Nucleus accumbens (tissue), 56 donors: ENCODE measurements at regions not wholly inside any gene's neighbourhood (a gene's known extent, or its start where the extent isn't known, plus 50 kb on each side); places are given as distances from the start of the nearest gene placed in this dataset.
"Not testable (repeated sequence)": the region's sequence is repeated elsewhere in the genome, so short reads cannot be mapped to it uniquely, and the experiment has no call there.

ENCODE experiments used
- DNase-seq, 56 donors: peaks; one replicate each; lab custom pipeline; 2025; lab: John Stamatoyannopoulos, UW

DNA sequence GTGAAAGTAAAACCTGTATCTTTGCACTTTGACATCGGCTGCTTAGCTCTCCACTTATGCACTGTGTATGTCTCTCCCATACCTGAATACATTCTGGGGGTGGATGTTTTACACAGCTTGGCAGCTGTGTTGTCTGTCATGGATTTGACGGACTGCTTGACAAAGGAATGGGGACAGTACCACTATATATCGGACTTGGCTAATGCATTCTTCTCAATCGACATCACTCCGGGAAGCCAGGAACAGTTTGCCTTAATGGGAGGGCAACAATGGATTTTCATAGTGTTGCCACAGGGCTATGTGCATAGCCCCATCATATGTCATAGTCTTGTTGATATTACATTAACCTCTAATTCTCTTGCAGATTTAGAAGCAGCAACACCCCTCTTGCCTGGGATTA lies 1008.3 kb downstream of the DNAH5 start:
- DNase-seq = no peak

DNA sequence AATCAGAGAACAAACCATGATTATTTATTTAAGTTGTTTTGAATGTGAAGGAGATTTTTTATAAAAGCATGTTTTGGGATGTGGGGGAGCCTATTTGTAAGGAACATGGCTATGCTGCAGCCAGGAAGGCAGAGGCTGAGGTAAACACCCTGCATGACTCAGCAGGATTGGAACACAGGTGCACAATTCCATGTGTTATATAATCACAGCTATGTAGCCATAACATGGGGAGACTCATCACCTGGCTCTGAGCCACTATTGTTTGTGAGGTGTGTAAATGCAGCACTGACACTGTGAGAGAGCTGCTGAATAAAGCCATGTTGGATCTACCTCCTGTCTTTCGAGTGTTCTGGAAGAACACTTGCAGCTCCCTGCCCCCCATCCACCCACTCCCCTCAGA lies 1009.8 kb downstream of the DNAH5 start:
- DNase-seq = no peak

DNA sequence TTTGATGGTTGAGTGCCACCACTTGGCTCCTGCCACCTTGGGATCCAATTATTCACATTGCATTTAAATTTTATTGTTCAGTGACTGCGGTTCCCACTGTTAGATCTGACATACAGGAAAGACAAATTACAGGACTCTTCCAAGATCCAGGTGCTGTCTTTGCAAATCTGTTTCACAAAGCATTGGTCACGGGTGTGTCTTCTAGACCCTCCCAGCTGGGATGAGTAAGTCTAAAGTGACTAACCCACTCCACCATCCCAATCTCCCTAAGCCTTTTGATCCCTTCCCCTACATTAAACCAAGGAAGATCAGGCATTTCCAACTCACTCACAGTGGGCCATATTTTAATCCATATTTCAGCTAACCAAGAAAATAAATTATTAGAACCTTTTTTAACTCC lies 1016.3 kb upstream of the CTNND2 start:
- no peak for DNase-seq

DNA sequence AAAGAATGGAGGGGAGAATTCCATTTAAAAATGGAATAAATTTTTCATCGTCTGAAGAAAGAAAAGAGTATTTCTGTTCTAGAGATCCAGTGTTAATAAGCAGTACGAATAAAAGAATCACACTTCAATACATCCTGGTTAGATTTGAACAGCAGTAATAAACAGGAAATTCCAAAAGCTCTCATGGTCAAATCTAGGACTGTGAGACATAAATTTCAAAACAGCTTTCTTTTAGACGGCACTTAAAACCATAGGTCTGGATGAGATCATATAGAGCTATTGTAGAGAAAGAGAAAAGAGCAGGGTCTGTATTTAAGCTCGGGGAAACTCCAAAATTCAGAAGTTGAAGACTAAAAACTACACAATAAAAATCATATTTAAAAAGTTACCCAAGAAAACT lies 1006.9 kb upstream of the CTNND2 start:
- DNase-seq = no peak

DNA sequence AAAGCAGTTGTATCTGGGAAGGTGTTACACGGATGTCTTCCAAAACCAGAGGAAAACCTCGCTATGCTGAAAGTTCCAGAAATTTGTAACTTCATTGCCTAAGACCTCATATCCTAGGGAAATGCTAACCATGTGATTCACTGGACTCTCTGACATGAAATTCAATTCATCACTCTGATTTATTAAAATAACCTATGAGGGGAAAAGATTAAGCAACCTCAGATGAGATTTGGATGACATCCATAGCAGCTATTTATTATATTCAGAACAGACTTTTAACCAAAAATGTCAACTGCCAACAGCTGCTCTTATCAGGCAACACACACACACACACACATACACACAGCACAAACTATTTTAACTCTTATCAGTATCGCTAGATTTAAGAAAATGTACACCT lies 1006.4 kb upstream of the CTNND2 start:
- no peak for DNase-seq

DNA sequence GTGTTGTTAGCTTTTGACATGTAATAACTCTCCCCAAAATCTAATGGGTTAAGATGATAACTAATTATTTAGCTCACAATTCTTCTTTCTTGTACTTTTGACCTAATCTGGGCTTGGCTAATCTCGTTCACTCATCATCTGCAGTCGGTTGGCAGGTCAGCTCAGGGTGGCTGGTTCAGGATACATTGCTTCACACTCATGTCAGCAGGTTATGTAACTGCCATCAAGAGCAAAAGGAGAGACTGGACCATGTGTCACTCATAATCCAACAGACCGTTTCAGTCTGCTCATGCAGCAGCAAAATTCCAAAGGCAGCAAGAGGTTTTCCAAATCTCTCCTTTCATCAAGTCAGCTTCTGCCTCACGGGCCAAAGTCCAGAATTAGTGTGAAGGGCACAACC lies 998.4 kb upstream of the CTNND2 start:
- no peak for DNase-seq

DNA sequence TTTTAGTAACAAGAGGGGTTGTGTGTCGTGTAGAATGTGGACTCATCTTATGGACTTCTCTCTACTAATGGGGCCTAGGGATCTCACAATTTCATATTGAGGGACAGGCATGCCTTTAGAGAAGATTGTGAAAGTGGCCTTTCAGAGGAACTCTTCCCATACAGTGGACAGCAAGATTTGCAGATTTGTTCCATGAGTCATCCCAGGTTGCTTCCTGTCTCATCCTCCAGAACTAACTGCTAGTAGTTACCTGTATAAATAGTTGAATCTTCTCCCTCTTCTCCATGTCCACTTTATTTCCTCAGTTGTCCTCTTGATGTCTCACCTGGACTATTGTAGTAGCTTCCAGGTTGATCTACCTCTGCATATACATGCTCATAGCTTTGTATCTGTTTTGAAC lies 997.5 kb upstream of the CTNND2 start:
- DNase-seq = no peak

DNA sequence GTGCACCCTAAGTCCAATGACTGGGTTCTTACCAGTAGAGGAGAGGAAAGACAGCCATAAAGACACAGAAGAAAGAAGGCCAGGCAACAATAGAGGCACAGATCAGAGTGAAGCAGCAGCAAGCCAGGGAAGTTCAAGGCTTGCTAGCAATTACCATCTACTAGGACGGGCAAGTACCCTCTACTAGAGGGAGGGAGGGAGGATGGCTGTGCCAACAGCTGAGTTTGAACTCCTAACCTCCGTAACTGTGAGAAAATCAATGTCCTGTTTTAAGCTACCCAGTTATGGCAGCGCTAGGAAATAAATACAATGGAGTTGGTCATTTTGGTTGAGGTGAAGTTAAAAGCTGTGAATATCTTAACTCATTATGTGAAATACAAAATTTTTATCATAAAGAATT lies 991.8 kb upstream of the CTNND2 start:
- no peak for DNase-seq

DNA sequence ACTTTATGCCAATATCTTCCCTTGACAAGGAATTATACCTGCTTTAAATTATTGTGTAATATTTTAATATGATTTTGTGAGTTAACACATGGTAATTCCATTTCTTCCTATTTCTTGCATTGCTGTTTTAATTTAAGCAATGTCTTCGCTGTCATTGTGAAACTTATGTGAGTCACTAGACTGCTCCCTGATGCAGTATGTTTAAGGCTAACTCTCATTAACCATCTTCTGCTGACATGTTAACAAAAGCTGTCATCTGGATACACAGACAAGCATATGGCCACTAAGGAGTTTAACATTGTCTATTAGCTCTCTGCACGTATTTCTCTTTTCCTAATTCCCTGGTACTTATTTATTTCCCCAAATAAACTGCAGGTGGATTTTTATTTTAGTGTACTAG lies 980.8 kb upstream of the CTNND2 start:
- DNase-seq = no peak

DNA sequence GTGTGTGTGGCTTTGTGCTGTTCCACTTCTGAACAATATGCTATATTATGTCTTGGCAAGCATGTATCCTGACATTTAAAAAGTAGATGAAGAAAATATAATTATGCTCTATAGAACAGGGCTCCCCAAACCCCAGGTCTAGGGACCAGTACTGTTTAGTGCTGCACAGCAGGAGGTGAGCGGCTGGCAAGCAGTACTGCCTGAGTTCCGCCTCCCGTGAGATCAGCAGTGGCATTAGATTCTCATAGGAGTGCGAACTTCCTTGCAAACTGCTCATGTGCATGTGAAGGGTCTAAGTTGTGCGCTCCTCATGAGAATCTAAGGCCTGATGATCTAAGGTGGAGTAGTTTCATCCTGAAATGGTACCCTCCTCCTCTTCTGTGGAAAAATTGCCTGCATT lies 979.1 kb upstream of the CTNND2 start:
- DNase-seq = no peak

DNA sequence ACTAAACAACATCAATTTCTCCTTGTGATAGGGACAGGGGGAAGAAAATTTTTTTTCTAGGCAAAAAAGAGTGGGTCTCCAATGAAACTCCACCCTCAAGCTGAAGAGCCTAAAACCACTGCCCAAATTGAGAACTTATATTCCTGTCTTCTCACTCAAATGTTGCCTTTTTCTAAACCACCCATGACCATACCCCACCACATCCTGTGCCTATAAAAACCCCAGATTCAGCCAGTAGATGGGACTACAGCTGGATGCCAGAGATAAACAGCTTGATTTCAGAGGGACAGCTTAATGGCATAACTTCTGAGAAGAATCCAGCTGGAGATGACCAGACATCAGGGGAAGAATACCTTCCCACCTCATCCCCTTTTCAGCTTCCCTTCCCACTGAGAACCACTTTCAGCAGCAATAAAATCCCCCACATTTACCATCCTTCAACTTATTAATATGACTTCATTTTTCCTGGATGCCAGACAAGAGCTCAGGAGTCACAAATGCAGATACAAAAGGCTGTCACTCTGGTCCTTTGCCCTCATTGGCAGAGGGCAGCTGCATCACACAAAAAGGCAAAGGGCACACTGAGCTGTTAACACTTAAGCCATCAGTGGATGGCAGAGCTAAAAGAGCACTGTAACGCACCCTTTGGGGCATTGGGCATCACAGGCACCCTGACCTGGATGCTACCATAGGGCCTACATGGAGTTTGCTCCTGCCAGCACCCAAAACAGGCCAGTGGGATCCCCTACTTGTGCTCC lies 972.5 kb upstream of the CTNND2 start:
- DNase-seq = no peak

DNA sequence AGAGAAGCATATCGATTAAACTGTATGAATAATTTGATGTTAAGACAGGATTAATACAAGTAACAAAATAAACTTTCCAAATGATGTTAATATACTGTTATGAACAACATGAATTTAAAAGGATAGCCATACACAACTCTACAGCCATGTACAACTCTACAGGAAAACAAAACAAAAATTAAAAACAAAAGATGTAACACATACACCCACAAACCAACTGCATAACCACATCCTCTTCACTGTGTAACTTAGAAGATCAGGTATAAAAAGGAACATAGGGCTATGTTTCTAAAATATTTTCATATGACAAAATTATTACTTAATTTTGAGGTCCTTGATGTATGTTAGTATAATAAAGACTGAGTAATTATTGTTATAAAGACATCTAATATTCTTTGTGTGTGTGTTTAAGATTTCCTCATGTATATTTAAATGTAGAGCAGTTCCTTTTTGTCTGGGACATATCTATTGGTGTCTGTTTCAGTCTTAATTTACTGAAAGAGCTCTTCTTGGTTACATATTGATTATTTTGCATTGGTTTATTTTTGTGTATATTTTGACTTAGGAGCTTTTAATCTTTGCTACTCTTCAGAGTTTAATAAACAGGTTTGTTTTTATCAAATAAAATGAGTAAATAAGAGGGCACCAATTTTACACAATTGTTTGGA lies 966.8 kb upstream of the CTNND2 start:
- DNase-seq = no peak

DNA sequence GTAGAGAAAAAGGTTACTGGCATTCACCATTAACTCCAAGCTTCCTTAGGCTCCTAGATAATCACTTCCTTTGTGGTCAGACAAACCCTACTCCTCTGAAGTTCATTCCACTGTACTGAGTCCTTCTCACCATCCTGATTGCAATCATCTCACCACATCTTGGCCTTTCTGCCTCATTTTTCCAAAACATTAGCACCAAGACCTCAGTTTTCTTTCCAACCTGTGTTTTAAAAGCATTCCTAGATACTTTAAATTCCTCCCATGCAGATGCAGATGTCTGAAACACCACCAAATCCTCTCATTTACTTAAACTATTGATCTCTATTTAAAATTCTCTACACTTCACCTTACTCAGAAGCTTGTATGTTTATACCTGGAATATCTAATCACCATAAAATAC lies 961.3 kb upstream of the CTNND2 start:
- no peak for DNase-seq

DNA sequence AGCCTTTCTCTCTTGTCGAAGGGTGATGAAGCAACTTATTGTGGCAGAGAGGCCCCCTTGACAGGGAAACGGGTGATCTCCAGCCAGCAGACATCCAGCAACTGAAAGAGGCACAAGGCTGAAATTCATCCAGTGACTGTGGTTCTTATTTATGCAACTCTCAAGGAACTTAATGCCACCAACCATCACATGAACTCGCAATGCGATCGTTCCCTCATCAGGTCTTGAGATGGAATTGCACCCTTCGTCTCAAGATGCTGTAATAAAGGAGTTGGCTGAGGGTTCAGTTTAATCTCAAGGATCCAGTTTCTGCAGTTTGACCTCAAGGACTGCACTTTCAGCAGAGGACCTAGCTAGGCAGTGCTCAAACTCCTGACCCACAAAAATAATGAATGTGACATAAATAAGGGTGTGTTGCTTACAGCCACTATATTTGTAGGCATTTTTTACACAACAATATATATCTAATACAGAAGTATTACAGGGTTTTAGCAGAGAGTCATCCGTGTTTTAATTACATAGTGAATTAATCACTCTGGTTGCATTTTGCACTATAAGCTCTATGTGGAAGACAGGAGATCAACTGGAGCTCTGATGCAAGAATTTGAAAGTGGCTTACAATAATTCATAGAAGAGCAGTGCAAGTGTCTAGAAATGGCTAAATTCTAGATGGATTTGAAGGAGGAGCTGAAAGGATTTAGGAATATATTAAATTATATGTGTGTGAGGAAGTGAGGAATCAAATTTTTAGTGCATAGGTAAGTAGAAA lies 957.8 kb upstream of the CTNND2 start:
- no peak for DNase-seq

DNA sequence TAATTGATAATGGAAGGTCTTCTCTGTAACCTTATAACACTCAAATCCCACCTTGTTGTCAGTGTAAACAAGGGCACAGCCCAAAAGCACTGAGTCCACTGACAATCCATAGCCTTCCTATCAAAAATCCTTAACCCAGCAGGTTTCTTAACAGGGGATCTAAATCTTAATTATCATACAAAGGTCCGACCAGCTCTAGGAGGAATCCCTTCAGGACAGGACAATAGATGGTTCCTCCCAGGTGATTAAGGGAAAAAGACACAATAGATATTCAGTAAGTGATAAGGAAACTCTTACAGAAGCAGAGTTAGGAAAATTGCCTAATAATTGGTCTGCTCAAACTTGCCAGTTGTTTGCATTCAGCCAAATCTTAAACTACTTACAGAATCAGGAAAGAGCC lies 951.9 kb upstream of the CTNND2 start:
- not testable (repeated sequence) for DNase-seq

DNA sequence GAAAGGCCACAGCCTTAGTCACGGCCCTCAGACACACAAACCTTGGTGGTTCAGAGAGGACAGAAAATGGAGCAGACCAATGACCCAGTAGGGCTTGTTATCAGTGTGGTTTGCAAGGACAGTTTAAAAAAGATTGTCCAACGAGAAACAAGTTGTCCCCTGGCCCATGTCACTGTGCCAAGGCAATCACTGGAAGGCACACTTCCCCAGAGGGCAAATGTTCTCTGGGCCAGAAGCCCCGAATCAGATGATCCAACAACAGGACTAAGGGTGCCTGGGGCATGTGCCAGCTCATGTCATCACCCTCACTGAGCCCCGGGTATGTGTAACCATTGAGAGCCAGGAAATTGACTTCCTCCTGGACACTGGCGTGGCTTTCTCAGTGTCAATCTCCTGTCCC lies 950.1 kb upstream of the CTNND2 start:
- DNase-seq = no peak

DNA sequence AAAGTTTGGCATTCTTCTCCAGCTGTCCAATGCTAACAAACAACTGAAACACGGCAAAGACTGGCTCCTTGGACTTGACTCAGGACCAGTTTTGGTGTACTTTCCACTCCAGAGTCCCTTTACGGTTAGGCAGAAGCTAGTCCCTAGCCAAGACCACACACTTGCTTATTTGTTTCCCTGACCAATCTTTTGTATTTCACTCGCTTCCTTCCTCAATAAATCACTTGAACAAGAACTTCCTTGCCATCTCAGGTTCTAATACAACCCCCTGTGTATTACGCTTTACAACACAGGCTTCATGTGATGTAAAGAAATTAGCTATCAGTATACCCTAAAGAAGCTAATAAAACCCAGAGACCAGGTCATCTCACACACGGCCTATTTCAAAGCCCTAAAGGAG lies 947.5 kb upstream of the CTNND2 start:
- no peak for DNase-seq

DNA sequence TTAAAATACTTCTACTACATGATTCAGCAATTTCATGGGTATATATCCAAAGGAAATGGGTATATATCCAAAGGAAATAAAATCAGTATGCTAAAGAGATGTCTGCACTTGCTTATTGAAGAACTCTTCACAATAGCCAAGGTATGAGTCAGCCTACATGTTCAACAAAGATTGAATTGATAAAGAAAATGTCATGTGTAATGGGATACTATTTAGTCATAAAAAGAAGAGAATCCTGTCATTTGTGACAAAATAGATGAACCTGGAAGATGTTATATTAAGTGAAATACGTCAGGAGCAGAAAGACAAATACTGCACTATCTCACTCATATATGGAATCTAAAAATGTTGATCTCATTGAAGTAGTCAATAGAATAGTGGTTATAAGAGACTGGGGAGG lies 944.5 kb upstream of the CTNND2 start:
- no peak for DNase-seq

DNA sequence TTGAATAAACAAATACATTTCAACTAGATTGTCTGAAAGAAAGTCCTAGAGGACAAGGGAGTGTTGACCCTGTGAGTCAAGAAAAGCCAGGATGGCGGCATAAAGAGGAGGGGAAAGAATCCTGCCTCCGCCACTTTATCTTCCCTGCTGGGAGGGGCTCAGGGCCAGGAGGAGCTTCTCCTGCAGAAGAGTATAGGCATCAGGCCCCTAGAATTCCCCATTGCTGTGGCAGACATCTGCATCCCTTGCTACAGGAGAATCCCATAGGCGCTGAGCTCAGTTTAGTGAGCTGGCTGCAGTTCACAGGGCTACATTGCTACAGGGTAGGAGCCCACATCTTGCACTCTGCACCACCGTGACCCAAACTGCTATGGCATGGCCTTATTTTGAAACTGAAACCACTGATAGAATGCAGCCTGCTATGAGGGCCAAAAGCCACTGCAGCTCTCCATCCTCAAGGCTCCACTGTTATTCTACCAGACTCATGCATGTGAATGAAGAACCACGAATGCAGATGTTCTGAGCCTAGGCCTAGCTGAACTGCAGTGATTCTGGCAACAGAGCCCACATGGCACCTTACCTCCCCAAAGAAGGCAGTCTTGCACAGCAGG lies 941.4 kb upstream of the CTNND2 start:
- no peak for DNase-seq

DNA sequence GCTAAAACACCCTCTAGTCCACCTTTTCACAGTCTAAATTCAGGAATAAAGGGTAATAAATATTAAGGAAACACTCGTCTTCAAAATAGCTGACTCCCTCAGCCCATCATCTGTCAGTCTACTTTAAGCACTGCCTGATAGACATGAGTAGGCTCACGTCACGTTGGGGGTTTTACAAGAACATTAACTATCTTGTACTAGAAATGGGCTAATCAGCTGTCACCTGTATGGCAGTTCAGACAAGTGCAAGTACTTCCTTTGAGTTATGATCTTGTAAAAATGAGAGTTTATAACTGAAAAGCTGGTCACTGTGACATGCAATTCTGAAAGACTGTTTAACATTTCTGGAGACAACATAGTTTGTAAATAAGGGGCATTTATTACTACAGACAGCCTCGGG lies 936.7 kb upstream of the CTNND2 start:
- DNase-seq = no peak

DNA sequence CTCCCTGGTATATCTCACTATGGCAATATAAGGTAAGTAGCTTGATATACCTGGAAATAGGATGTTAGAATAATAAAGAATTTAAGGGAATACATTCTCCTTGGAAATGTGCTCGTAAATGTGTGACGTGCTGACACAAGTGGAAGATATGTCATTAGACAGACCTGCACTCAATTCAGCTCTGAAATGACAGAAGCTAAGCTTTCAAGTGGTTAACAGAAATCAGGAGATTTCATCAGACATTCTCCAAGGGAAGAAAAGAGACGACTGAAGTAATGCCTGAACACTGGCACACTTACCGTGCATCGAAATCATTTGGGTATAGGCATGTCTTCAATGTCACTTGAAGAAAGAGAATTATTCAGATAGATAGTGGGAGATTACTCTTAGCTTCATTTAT lies 933.3 kb upstream of the CTNND2 start:
- no peak for DNase-seq
